ENCODE measurements at regions not wholly inside any gene's neighbourhood (a gene's known extent, or its start where the extent isn't known, plus 50 kb on each side); places are given as distances from the start of the nearest gene placed in this dataset.
A peak's percentile ranks its signal among the peaks of the same experiment; 100 is the strongest.

GRCh38 chr7:106433377-106433776 is 148.6 kb upstream of the NAMPT start:
- Histone ChIP-seq H2AFZ (ENCODE audit: insufficient read depth, low read depth, low read length, poor library complexity, severe bottlenecking) (no peak overlapping the region), H4K20me1 (ENCODE audit: insufficient read depth, low read length) (no peaks in the 10 kb centered on the region), H3K27me3 (ENCODE audit: control insufficient read depth in 2 of 2, insufficient read depth in 2 of 2, low read length in 2 of 2) (no peaks in the 10 kb centered on the region), H3K36me3 (replicated peaks in 1 of 2; ENCODE audit: control insufficient read depth in 1 of 2, insufficient read depth in 2 of 2, low read length in 2 of 2) (no peaks in the 10 kb centered on the region), H3K79me2 (ENCODE audit: insufficient read depth, low read length) (no peaks in the 10 kb centered on the region), H3K4me3 (replicated peaks in 1 of 3; ENCODE audit: low read depth in 2 of 3, low read length in 3 of 3) (no peak overlapping the region), H3K4me1 (ENCODE audit: control insufficient read depth in 1 of 2, insufficient read depth in 2 of 2, low read length in 2 of 2) (no peaks in the 10 kb centered on the region), H3K9ac (ENCODE audit: insufficient read depth, low read length, poor library complexity, severe bottlenecking) (no peak overlapping the region), H3K9me3 (replicated peaks in 1 of 2; ENCODE audit: control insufficient read depth in 1 of 2, insufficient read depth in 1 of 2, low read length in 2 of 2) (no peaks in the 10 kb centered on the region), H3K4me2 (replicated peaks; ENCODE audit: extremely low read depth, low read length, poor library complexity, severe bottlenecking) (no peak overlapping the region), H3K27ac (ENCODE audit: low read depth in 1 of 2, low read length in 2 of 2) (no peak overlapping the region)
- H3K27me3 Mint-ChIP-seq (ENCODE audit: low read depth in 3 of 3), result peaks cover 1 to 2% (median 2%) of the 10 kb centered on the region in 3 donors
- peaks cover 0 to 10% (median 3%) of the 10 kb centered on the region in 7 donors for H3K9me3 Mint-ChIP-seq
- no peak overlapping the region for H3K4me3 Mint-ChIP-seq
- DNase-seq, result no peak
- TF ChIP-seq CTCF (IDR thresholded peaks at IDR 0.05), result no peak
- no peaks in the 10 kb centered on the region for H3K36me3 Mint-ChIP-seq
- H3K27ac Mint-ChIP-seq, result no peak overlapping the region
- H3K4me1 Mint-ChIP-seq, result no peaks in the 10 kb centered on the region
- no CpG with 5 or more reads among the region's 2 CpGs for WGBS (ENCODE audit: insufficient coverage)
- intact Hi-C loops (cut with micrococcal nuclease), result no loop called here

GRCh38 chr7:106430535-106431455 is 146.0 kb upstream of the NAMPT start:
- Histone ChIP-seq H3K4me3 (replicated peaks in 1 of 3; ENCODE audit: low read depth in 2 of 3, low read length in 3 of 3) (no peak overlapping the region), H3K4me2 (replicated peaks; ENCODE audit: extremely low read depth, low read length, poor library complexity, severe bottlenecking) (no peak overlapping the region), H3K9me3 (replicated peaks in 1 of 2; ENCODE audit: control insufficient read depth in 1 of 2, insufficient read depth in 1 of 2, low read length in 2 of 2) (no peaks in the 10 kb centered on the region), H4K20me1 (ENCODE audit: insufficient read depth, low read length) (no peaks in the 10 kb centered on the region), H3K27ac (ENCODE audit: low read depth in 1 of 2, low read length in 2 of 2) (no peak overlapping the region), H3K9ac (ENCODE audit: insufficient read depth, low read length, poor library complexity, severe bottlenecking) (no peak overlapping the region), H2AFZ (ENCODE audit: insufficient read depth, low read depth, low read length, poor library complexity, severe bottlenecking) (no peak overlapping the region), H3K27me3 (ENCODE audit: control insufficient read depth in 2 of 2, insufficient read depth in 2 of 2, low read length in 2 of 2) (no peaks in the 10 kb centered on the region), H3K79me2 (ENCODE audit: insufficient read depth, low read length) (no peaks in the 10 kb centered on the region), H3K36me3 (replicated peaks in 1 of 2; ENCODE audit: control insufficient read depth in 1 of 2, insufficient read depth in 2 of 2, low read length in 2 of 2) (no peaks in the 10 kb centered on the region), H3K4me1 (ENCODE audit: control insufficient read depth in 1 of 2, insufficient read depth in 2 of 2, low read length in 2 of 2) (peaks cover 2 to 3% of the 10 kb centered on the region in 2 donors)
- peak overlapping the region in 2 of 7 donors; percentile 49 to 54 for H3K27ac Mint-ChIP-seq
- no peak for DNase-seq
- H3K4me3 Mint-ChIP-seq, result no peak overlapping the region
- intact Hi-C loops (cut with micrococcal nuclease), result no loop called here
- WGBS (ENCODE audit: insufficient coverage), result 87% methylated on average over 2 of the region's 4 CpGs
- H3K4me1 Mint-ChIP-seq, result peaks cover 5% of the 10 kb centered on the region
- H3K9me3 Mint-ChIP-seq, result peaks cover 0 to 2% (median 0%) of the 10 kb centered on the region in 7 donors
- H3K27me3 Mint-ChIP-seq (ENCODE audit: low read depth in 3 of 3), result peaks cover 0 to 2% (median 2%) of the 10 kb centered on the region in 3 donors
- H3K36me3 Mint-ChIP-seq, result no peaks in the 10 kb centered on the region
- no peak for TF ChIP-seq CTCF (IDR thresholded peaks at IDR 0.05)
